ENCODE measurements at regions not wholly inside any gene's neighbourhood (a gene's known extent, or its start where the extent isn't known, plus 50 kb on each side); places are given as distances from the start of the nearest gene placed in this dataset.

- DNase-seq = no peak
Measured at GRCh38 chr7:25399000-25399750, 170.9 kb upstream of the NPVF start.

- DNase-seq = no peak
Measured at GRCh38 chr7:25402532-25402931, 174.2 kb upstream of the NPVF start.

- DNase-seq = no peak
Measured at GRCh38 chr7:25405736-25406135, 177.4 kb upstream of the NPVF start.

GRCh38 chr7:25407053-25407452, 178.8 kb upstream of the NPVF start:
- DNase-seq = no peak

- no peak for DNase-seq
Measured at GRCh38 chr7:25408012-25408687, 179.9 kb upstream of the NPVF start.

GRCh38 chr7:25408876-25409275, 180.6 kb upstream of the NPVF start:
- DNase-seq = no peak

GRCh38 chr7:25409897-25410636, 181.8 kb upstream of the NPVF start:
- DNase-seq = no peak

- DNase-seq = no peak
Measured at GRCh38 chr7:25420771-25421170, 192.5 kb upstream of the NPVF start.

GRCh38 chr7:25424113-25424512, 195.8 kb upstream of the NPVF start:
- no peak for DNase-seq

GRCh38 chr7:25424855-25425254, 196.6 kb upstream of the NPVF start:
- no peak for DNase-seq

- DNase-seq = no peak
Measured at GRCh38 chr7:25427721-25428120, 199.4 kb upstream of the NPVF start.

- DNase-seq = no peak
Measured at GRCh38 chr7:25429731-25430130, 201.4 kb upstream of the NPVF start.

- DNase-seq = no peak
Measured at GRCh38 chr7:25430200-25430931, 202.1 kb upstream of the NPVF start.

GRCh38 chr7:25431956-25432450, 203.7 kb upstream of the NPVF start:
- DNase-seq = no peak

- DNase-seq = no peak
Measured at GRCh38 chr7:25432807-25433206, 204.5 kb upstream of the NPVF start.

GRCh38 chr7:25436413-25436812, 208.1 kb upstream of the NPVF start:
- no peak for DNase-seq

- no peak for DNase-seq
Measured at GRCh38 chr7:25437308-25437707, 209.0 kb upstream of the NPVF start.

- no peak for DNase-seq
Measured at GRCh38 chr7:25444991-25445390, 216.7 kb upstream of the NPVF start.

GRCh38 chr7:25448301-25448700, 220.0 kb upstream of the NPVF start:
- DNase-seq = no peak

- no peak for DNase-seq
Measured at GRCh38 chr7:25454020-25454419, 225.7 kb upstream of the NPVF start.

- DNase-seq = no peak
Measured at GRCh38 chr7:25454562-25455041, 226.3 kb upstream of the NPVF start.

GRCh38 chr7:25455683-25456251, 227.5 kb upstream of the NPVF start:
- DNase-seq = no peak
